Calu3 (cell line): ENCODE measurements at regions not wholly inside any gene's neighbourhood (a gene's known extent, or its start where the extent isn't known, plus 50 kb on each side); places are given as distances from the start of the nearest gene placed in this dataset.
A peak's percentile ranks its signal among the peaks of the same experiment; 100 is the strongest.
"Not testable (repeated sequence)": the region's sequence is repeated elsewhere in the genome, so short reads cannot be mapped to it uniquely, and the experiment has no call there.

Experiments used
- BruUV-seq: library from RNA; stranded (reverse); fragments of 400-500 nt; replicated peaks from 2 replicates; lab custom pipeline; 2021; lab: Mats Ljungman, UMichigan
- CTCF ChIA-PET: fragments of 300-600 bp; sonication (Branson Sonifier 250); formaldehyde crosslinking; loops from one replicate; lab custom pipeline; 2022; ENCODE audit warnings: antibody characterized with exemption; lab: Charles Lee
- DNase-seq: peaks from one replicate; pipeline ENCODE4 v3.0.0; 2022
- H3K27ac Mint-ChIP-seq: one replicate; pipeline ENCODE4 v1.8.0; 2022; ENCODE audit warnings: mixed read lengths; ENCODE audit not compliant: unreplicated experiment
- H3K27me3 Mint-ChIP-seq: one replicate; pipeline ENCODE4 v1.8.0; 2022; ENCODE audit warnings: mixed read lengths; ENCODE audit not compliant: unreplicated experiment
- H3K36me3 Mint-ChIP-seq: one replicate; pipeline ENCODE4 v1.8.0; 2022; ENCODE audit warnings: mild to moderate bottlenecking, moderate library complexity, mixed read lengths; ENCODE audit not compliant: insufficient read depth, unreplicated experiment
- H3K4me1 Mint-ChIP-seq: one replicate; pipeline ENCODE4 v1.8.0; 2022; ENCODE audit warnings: mild to moderate bottlenecking, low read depth, mixed read lengths; ENCODE audit not compliant: unreplicated experiment
- H3K4me3 Mint-ChIP-seq: one replicate; pipeline ENCODE4 v1.8.0; 2022; ENCODE audit warnings: mild to moderate bottlenecking, low read depth, moderate library complexity, mixed read lengths; ENCODE audit not compliant: unreplicated experiment
- H3K9me3 Mint-ChIP-seq: one replicate; pipeline ENCODE4 v1.8.0; 2022; ENCODE audit warnings: low read depth, mixed read lengths; ENCODE audit not compliant: unreplicated experiment
- intact Hi-C: fragments of 100-400 bp; cut with micrococcal nuclease; formaldehyde crosslinking; loops from one replicate; pipeline ENCODE4 v1.10.0; 2022; ENCODE audit not compliant: unreplicated experiment
- TF ChIP-seq, protein P1 (sequence below): fragments of 200-600 bp; IDR thresholded peaks from one replicate; pipeline ENCODE4 v1.8.0; 2022; ENCODE audit warnings: antibody characterized with exemption; ENCODE audit not compliant: unreplicated experiment

GRCh38 chr4:104643805-104644204, 149.1 kb upstream of the CXXC4 start:
- BruUV-seq: no TSS peak

DNA sequence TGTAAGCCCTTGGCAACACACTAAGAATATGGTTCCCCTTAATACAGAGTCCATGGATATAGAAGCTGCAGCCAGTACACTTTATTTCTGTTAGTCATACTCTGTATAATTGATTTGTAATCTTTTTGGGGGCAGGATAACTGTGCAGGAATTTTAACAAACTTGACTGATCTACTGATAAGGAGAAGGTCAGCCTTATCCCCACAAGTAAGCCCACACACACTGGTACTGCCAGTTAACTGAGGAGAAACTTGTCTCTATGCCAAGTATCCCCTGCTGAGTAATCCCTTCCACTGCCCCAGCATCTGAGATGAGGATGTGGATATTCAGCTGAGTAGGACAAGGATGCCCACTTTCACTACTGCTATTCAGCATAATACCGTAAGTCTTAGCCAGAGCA, 154.9 kb upstream of the CXXC4 start:
- BruUV-seq: no TSS peak
- H3K4me1 Mint-ChIP-seq: no peaks in the 10 kb centered on the region
- CTCF ChIA-PET: no interaction called here
- H3K27me3 Mint-ChIP-seq: no peaks in the 10 kb centered on the region
- TF ChIP-seq, protein P1, sequence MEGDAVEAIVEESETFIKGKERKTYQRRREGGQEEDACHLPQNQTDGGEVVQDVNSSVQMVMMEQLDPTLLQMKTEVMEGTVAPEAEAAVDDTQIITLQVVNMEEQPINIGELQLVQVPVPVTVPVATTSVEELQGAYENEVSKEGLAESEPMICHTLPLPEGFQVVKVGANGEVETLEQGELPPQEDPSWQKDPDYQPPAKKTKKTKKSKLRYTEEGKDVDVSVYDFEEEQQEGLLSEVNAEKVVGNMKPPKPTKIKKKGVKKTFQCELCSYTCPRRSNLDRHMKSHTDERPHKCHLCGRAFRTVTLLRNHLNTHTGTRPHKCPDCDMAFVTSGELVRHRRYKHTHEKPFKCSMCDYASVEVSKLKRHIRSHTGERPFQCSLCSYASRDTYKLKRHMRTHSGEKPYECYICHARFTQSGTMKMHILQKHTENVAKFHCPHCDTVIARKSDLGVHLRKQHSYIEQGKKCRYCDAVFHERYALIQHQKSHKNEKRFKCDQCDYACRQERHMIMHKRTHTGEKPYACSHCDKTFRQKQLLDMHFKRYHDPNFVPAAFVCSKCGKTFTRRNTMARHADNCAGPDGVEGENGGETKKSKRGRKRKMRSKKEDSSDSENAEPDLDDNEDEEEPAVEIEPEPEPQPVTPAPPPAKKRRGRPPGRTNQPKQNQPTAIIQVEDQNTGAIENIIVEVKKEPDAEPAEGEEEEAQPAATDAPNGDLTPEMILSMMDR: no peak
- intact Hi-C loops: no loop called here
- H3K9me3 Mint-ChIP-seq: no peaks in the 10 kb centered on the region
- H3K27ac Mint-ChIP-seq: no peak overlapping the region
- no peak overlapping the region for H3K4me3 Mint-ChIP-seq
- no peak for DNase-seq
- H3K36me3 Mint-ChIP-seq: no peaks in the 10 kb centered on the region

More at GRCh38 chr4:104643805-104644204, 149.1 kb upstream of the CXXC4 start:
- TF ChIP-seq, protein P1: no peak
- CTCF ChIA-PET: no interaction called here
- H3K4me1 Mint-ChIP-seq: no peaks in the 10 kb centered on the region
- no peak overlapping the region for H3K4me3 Mint-ChIP-seq
- H3K27ac Mint-ChIP-seq: no peak overlapping the region
- no peaks in the 10 kb centered on the region for H3K9me3 Mint-ChIP-seq
- no peak for DNase-seq
- intact Hi-C loops: no loop called here
- no peaks in the 10 kb centered on the region for H3K27me3 Mint-ChIP-seq
- no peaks in the 10 kb centered on the region for H3K36me3 Mint-ChIP-seq

DNA sequence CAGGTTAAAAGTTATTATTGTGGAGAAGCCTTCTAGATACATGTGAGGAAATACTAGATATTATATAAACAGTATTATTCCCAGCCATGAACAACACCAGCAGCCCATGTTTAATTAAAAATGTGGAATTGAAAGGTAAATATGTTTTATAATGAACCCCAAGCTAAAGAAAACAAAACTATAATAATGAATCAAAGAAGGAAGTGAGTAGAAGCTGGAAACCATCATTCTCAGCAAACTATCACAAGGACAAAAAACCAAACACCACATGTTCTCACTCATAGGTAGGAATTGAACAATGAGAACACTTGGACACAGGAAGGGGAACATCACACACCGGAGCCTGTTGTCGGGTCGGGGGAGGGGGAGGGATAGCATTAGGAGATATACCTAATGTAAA, 167.6 kb upstream of the CXXC4 start:
- H3K27ac Mint-ChIP-seq, H3K9me3 Mint-ChIP-seq, H3K4me3 Mint-ChIP-seq, CTCF ChIA-PET, H3K27me3 Mint-ChIP-seq, DNase-seq, H3K4me1 Mint-ChIP-seq, intact Hi-C loops, BruUV-seq, H3K36me3 Mint-ChIP-seq: not testable (repeated sequence)

- Mint-ChIP-seq H3K27ac (no peak overlapping the region), H3K4me3 (no peak overlapping the region), H3K9me3 (no peaks in the 10 kb centered on the region), H3K36me3 (no peaks in the 10 kb centered on the region), H3K27me3 (no peaks in the 10 kb centered on the region), H3K4me1 (no peaks in the 10 kb centered on the region)
- BruUV-seq: no TSS peak
- CTCF ChIA-PET: no interaction called here
- intact Hi-C loops: loop anchor here (10.0 kb wide), 1 partner anchor 662 kb away; no protein-coding TSS in a partner anchor
- DNase-seq: peak; percentile 3
- TF ChIP-seq, protein P1: no peak
Observed at GRCh38 chr4:104677116-104677515, 182.4 kb upstream of the CXXC4 start.

DNA sequence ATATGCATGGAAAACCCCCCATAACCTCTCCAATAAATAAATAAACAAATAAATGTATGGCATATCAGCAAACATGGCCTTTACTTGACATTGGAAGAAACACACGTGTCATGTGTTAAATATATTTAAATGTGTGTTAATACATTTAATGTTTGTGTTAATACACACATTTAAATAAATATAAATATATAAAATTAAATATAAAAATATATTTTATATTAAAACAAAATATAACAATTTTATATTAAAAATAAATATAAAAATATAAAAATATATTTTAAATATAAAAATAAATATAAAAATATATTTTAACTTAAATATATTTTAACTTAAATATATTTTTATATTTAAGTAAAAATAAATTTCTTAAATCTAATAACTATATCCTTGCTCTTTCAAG, 187.6 kb upstream of the CXXC4 start:
- Mint-ChIP-seq H3K27me3 (no peaks in the 10 kb centered on the region), H3K4me1 (no peaks in the 10 kb centered on the region), H3K27ac (no peak overlapping the region), H3K4me3 (no peak overlapping the region), H3K36me3 (no peaks in the 10 kb centered on the region), H3K9me3 (peaks cover 2% of the 10 kb centered on the region)
- TF ChIP-seq, protein P1: no peak
- intact Hi-C loops: no loop called here
- no peak for DNase-seq
- no TSS peak for BruUV-seq
- CTCF ChIA-PET: no interaction called here
